ENCODE measurements at regions not wholly inside any gene's neighbourhood (a gene's known extent, or its start where the extent isn't known, plus 50 kb on each side); places are given as distances from the start of the nearest gene placed in this dataset.

- DNase-seq, result no peak
Measured at GRCh38 chr4:77538144-77538543, 67.5 kb upstream of the CXCL13 start.

- DNase-seq, result no peak
Measured at GRCh38 chr4:77538574-77539157, 67.0 kb upstream of the CXCL13 start.

Data from stimulated activated naive CD4-positive, alpha-beta T cell (primary cell).